Lung (tissue), 11 donors: ENCODE measurements at regions not wholly inside any gene's neighbourhood (a gene's known extent, or its start where the extent isn't known, plus 50 kb on each side); places are given as distances from the start of the nearest gene placed in this dataset.
A peak's percentile ranks its signal among the peaks of the same experiment; 100 is the strongest.

Experiments used
- ATAC-seq: fragments of 200-7000 bp; cut with Tn5 transposase; one replicate; pipeline ENCODE4 v1.9.1; 2020; ENCODE audit warnings: moderate number of reproducible peaks; ENCODE audit not compliant: insufficient read depth, low FRiP score
- DNase-seq, 3 donors: peaks; one replicate each; pipeline ENCODE4 v3.0.0-alpha.2; 2013 to 2017
- H3K27ac ChIP-seq, 2 donors: one replicate each; pipeline ENCODE4 v1.5.1; 2013; ENCODE audit warnings: mild to moderate bottlenecking in 2 of 2, moderate library complexity in 2 of 2, control low read depth in 1 of 2, inconsistent platforms in 1 of 2, low read depth in 1 of 2, low read length in 1 of 2
- H3K27me3 ChIP-seq, 3 donors: one replicate each; pipeline ENCODE4 v1.5.1; 2013; ENCODE audit warnings: low read length in 2 of 3; ENCODE audit not compliant: control insufficient read depth in 3 of 3, insufficient read depth in 3 of 3
- H3K36me3 ChIP-seq, 4 donors: one replicate each; pipeline ENCODE4 v1.5.1; 2013; ENCODE audit warnings: low read length in 4 of 4, mild to moderate bottlenecking in 1 of 4, moderate library complexity in 1 of 4; ENCODE audit not compliant: control insufficient read depth in 4 of 4, insufficient read depth in 4 of 4
- H3K4me1 ChIP-seq, 5 donors: one replicate each; pipeline ENCODE4 v1.5.1; 2013; ENCODE audit warnings: low read length in 5 of 5, mild to moderate bottlenecking in 2 of 5, moderate library complexity in 1 of 5; ENCODE audit not compliant: control insufficient read depth in 5 of 5, insufficient read depth in 5 of 5
- H3K4me3 ChIP-seq: one replicate; pipeline ENCODE4 v1.5.1; 2013; ENCODE audit warnings: mild to moderate bottlenecking, control low read depth, moderate library complexity
- H3K9ac ChIP-seq, 2 donors: one replicate each; pipeline ENCODE4 v1.5.1; 2013; ENCODE audit warnings: low read length in 2 of 2, control low read depth in 1 of 2; ENCODE audit not compliant: insufficient read depth in 1 of 2
- H3K9me3 ChIP-seq, 4 donors: one replicate each; pipeline ENCODE4 v1.5.1; 2013; ENCODE audit warnings: low read length in 3 of 4, mild to moderate bottlenecking in 1 of 4, moderate library complexity in 1 of 4; ENCODE audit not compliant: control insufficient read depth in 4 of 4, insufficient read depth in 3 of 4
- CTCF ChIP-seq: IDR thresholded peaks from 2 replicates; pipeline ENCODE4 v1.5.1; 2012; ENCODE audit warnings: mild to moderate bottlenecking; ENCODE audit errors: control extremely low read depth, extremely low read depth
- WGBS, 2 donors: extraction: QIAGEN DNeasy Blood & Tissue Kit; methylation state at CpG; one replicate each; pipeline ENCODE4 v1.1.7; 2013; 5-methylcytosine and 5-hydroxymethylcytosine counted together
- donor health status: control.
- donor health status: control.
- donor health status: Bipolar disorder and iron deficiency.
- donor health status: healthy.
- donor health status: DM: yes; HTN: yes; CAD: no.

GRCh38 chr3:24958271-24958670 is 463.6 kb upstream of the THRB start:
- Histone ChIP-seq H3K4me3 (no peak overlapping the region), H3K27me3 (no peaks in the 10 kb centered on the region), H3K4me1 (peaks cover 0 to 5% (median 0%) of the 10 kb centered on the region in 5 donors), H3K27ac (no peak overlapping the region), H3K36me3 (no peaks in the 10 kb centered on the region), H3K9ac (no peak overlapping the region), H3K9me3 (peaks cover 0 to 8% (median 3%) of the 10 kb centered on the region in 4 donors)
- TF ChIP-seq CTCF, result no peak
- 47 to 73% methylated on average over 2 of the region's 2 CpGs for WGBS, 2 donors
- ATAC-seq (no peak), DNase-seq (no peak)

- no peaks in the 10 kb centered on the region for H3K36me3 ChIP-seq
- H3K27me3 ChIP-seq, result no peaks in the 10 kb centered on the region
- TF ChIP-seq CTCF, result no peak
- peaks cover 0 to 5% (median 0%) of the 10 kb centered on the region in 5 donors for H3K4me1 ChIP-seq
- WGBS, 2 donors, result 88 to 94% methylated on average over 5 of the region's 5 CpGs
- H3K9me3 ChIP-seq, result peaks cover 0 to 8% (median 3%) of the 10 kb centered on the region in 4 donors
- no peak for ATAC-seq
- H3K27ac ChIP-seq, result no peak overlapping the region
- no peak overlapping the region for H3K9ac ChIP-seq
- no peak overlapping the region for H3K4me3 ChIP-seq
- DNase-seq, result no peak
These were observed 464.3 kb upstream of the THRB start for GRCh38 chr3:24958910-24959447.

- Histone ChIP-seq H3K4me3 (no peak overlapping the region), H3K9me3 (peaks cover 0 to 5% (median under 1%) of the 10 kb centered on the region in 4 donors), H3K27me3 (no peaks in the 10 kb centered on the region), H3K9ac (no peak overlapping the region), H3K36me3 (no peaks in the 10 kb centered on the region), H3K4me1 (no peaks in the 10 kb centered on the region), H3K27ac (no peak overlapping the region)
- ATAC-seq, result no peak
- TF ChIP-seq CTCF, result no peak
- 51 to 68% methylated on average over 2 of the region's 2 CpGs for WGBS, 2 donors
- peak in 2 of 3 donors; percentile 71 to 79 for DNase-seq
These were observed 464.1 kb upstream of the RARB start for GRCh38 chr3:24963762-24964625.
